Stimulated activated naive CD4-positive, alpha-beta T cell (primary cell): ENCODE measurements at regions not wholly inside any gene's neighbourhood (a gene's known extent, or its start where the extent isn't known, plus 50 kb on each side); places are given as distances from the start of the nearest gene placed in this dataset.

Experiments
- DNase-seq, 6 experiments: peaks; one replicate each; lab custom pipeline; 2025; lab: John Stamatoyannopoulos, UW

GRCh38 chr3:21140785-21141184 is 610.2 kb downstream of the ZNF385D start:
- DNase-seq, result no peak

- DNase-seq, result no peak
Measured at GRCh38 chr3:21138085-21138484, 612.9 kb downstream of the ZNF385D start.

DNA sequence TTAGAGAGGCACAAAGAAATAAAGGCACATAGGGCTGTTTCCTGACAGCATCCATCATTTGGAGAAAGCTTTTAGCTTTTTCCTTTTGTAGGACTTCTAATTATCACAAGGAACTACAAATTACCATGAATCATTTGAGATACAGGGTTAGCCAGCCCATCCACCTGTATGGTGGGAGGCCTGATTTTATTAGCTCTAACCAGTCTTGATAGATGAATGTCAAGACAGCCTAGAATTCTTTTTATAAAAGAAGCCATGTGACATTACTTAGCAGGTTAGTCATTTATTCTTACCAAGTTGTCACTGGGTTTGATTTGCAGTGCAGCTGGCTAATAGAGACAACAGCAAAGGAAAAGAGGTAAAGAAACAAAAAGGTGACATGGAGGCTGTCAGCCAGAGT is 618.1 kb downstream of the ZNF385D start:
- DNase-seq, result no peak

GRCh38 chr3:21120826-21121225 is 630.2 kb downstream of the ZNF385D start:
- DNase-seq, result no peak

DNA sequence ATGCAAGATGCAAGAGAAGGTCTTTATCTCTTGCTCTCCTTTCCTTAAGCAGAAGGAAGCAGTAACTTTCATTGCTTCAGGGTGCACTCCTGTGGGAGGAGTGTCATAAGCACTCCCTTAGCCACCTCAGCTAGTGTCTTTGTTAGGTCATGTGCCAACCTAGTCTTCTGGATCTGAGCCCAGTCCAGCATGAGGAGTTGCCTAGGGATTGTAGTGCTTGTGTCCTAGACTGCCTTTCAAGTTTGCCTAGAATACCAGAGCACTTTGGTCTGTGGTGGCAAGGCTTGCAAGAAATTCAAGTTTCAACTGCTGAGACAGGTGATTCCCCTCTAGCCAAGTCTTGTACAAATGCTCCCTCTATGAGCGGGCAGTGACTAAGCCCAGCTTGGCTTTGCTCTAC is 633.6 kb downstream of the ZNF385D start:
- DNase-seq, result no peak

DNA sequence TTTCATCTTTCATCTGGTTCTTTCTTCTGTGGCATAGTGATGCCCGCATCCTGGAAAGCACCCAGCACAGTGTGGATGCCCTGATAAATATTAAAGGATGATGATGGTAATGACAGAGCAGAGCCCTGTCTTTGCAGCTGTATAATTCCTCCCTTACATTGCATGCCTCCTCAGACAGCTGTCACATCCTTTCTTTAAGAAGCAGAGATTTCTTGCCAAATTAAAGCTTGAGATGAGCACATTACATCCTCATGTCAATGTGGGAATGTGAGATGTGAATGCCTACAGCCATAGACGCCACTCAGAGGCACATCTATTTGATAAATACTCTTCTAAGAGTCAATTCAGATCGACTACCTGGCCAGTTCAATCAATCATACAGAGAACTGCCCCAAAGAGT is 642.0 kb downstream of the ZNF385D start:
- no peak for DNase-seq

DNA sequence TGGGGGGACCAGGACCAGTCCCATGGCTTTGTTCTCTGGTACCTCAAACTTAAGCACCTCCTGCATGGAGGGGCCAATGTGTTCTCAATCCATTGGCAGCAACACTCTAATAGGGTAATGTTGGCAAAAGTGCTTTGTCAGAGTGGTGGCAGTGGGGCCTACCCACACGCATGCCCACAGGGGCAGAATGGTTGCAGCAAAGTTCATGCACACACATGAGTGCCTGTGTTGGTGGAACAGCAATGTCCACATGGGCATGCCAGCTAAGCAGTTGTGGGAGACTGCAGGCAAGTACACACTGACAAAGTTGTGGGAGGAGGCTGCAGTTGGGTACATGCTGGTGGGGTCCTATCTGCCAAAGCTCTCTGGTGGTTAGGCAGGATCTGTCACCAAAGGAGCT is 645.2 kb downstream of the ZNF385D start:
- no peak for DNase-seq

DNA sequence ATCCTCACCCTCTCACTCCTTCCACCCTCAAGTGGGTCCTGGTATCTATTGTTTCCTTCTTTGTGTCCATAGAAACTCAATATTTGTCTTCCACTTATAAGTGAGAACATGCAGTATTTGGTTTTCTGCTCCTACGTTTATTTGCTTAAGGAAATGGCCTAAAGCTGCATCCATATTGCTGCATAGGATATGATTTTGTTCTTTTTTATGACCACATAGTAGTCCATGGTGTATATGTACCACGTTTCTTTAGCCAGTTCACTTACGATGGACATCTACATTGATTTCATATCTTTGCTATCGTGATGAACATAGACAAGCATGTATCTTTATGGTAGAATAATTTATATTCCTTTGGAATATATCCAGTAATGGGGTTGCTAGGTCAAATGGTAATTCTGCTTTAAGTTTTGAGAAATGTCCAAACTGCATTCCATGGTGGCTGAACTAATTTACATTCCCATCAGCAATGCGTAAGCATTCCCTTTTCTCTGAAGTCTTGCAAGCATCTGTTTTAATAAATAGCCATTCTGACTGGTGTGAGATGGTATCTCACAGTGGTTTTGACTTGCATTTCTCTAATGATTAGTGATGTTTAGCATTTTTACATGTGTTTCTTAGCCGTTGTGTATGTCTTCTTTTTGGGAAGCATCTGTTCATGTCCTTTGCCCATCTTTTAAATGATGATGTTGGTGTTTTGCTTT is 650.2 kb downstream of the ZNF385D start:
- DNase-seq, result no peak

DNA sequence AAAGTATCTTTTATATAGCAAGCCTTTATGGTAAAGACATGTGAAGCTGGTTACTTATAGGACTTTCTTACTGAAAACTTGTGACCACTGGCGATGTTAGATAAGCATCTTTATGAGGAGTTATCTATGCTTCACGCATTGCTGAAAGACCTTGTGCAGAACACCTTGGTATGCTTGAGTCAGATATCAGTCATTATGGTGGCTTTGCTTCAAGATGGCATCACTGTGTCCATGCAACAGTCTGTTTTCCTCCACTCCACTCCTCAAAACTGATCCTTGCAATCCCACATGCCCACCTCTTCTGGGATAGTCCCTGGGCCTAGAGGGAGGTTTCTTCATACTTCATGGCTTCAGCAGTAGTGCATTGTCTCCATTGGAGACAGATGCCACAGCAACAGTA is 656.3 kb downstream of the ZNF385D start:
- DNase-seq, result no peak

DNA sequence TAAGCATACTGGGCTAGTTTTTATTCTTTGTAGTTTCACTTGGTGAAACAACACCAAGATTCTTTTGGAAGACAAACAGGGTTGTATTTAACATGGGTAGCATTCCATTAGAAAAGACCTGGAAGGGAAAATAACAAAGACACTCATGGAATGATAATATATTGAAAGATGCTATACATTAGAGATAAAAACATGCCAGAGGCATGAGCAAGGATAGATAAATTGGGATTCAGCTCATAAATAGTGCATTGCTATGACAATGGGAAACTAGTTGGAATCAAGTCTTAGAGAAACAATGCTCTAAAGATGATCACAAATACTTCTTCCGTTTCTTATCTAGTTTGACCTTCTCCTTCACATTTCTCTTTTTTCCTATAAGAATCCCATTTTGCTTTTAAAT is 677.4 kb downstream of the ZNF385D start:
- no peak for DNase-seq

GRCh38 chr3:21067031-21067813 is 683.8 kb downstream of the ZNF385D start:
- DNase-seq, result no peak

DNA sequence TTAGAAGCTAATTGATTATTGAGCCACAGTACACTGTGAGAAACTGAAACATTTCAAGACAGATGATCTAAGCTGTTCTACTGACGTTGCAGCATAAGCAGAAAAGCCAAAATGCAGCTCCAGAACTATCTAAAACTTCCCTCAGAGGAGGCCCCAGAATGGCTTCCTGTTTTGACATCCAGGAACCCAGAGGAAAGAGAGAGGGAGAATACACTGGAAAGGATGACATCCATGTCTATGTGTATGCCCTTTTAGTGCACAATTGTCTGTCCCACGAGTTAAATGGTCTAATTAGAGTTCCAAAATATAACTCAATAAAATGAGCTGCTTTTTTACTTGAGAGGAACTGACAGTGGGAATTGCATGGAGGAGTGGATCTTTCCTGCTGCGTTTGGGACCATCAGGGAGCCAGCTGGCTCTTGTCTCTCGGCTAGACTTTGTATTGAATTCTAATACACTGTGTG is 688.1 kb downstream of the ZNF385D start:
- DNase-seq, result no peak

DNA sequence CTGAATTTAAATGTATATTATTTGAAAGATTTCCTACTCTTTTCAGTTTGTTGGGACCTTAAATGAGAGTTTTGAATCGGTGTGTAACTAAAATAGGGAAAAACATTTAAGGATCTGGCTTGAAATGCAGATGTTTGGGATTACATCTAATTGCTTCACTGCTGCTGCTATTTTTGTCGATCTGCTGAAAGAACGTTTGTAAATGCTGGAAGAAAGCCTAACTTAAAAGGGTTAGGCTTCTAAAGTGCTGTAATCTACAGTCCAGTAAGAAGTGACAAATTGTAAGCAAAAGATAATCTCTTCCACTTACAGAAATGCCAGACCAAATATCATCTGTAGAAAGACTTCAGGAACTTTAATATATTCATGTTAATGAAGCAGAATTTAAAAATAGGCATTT is 691.6 kb downstream of the ZNF385D start:
- no peak for DNase-seq

- no peak for DNase-seq
Measured at GRCh38 chr3:21056293-21056692, 694.7 kb downstream of the ZNF385D start.

DNA sequence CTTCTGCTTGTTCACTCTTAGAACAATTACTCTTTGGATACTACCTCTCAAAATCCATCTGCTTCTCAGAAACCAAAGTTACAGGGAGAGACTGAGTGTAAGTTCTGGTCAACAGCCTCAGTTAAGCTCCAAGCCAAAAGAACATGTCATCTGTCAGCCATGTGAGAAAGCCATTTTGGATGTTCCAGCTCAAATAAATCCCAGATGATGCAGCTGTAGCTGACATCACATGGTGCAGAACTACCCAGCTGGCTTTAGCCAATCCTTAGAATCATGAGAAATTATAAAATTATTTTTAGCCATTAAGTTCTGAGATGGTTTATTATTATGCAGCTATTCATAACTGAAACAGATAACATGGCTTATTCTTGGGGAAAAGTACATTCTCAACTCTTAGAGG is 696.0 kb downstream of the ZNF385D start:
- DNase-seq, result no peak

GRCh38 chr3:21054064-21054463 is 696.9 kb downstream of the ZNF385D start:
- DNase-seq, result no peak

- no peak for DNase-seq
Measured at GRCh38 chr3:21049334-21050062, 701.5 kb downstream of the ZNF385D start.

- no peak for DNase-seq
Measured at GRCh38 chr3:21043139-21043538, 707.9 kb downstream of the ZNF385D start.

DNA sequence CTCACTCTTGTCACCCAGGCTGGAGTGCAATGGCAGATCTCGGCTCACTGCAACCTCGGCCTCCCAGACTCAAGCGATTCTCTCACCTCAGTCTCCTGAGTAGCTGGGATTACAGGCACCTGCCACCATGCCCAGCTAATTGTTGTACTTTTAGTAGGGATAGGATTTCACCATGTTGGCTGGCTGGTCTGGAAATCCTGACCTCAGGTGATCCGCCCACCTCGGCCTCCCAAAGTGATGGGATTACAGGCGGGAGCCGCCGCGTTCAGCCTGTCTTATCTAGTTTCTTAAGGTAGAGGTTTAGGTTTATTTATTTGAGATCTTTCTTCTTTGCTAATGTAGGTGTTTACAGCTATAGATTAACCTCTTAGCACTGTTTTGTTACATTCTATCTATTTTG is 708.8 kb downstream of the ZNF385D start:
- DNase-seq, result no peak

- DNase-seq, result no peak
Measured at GRCh38 chr3:21041621-21042020, 709.4 kb downstream of the ZNF385D start.

DNA sequence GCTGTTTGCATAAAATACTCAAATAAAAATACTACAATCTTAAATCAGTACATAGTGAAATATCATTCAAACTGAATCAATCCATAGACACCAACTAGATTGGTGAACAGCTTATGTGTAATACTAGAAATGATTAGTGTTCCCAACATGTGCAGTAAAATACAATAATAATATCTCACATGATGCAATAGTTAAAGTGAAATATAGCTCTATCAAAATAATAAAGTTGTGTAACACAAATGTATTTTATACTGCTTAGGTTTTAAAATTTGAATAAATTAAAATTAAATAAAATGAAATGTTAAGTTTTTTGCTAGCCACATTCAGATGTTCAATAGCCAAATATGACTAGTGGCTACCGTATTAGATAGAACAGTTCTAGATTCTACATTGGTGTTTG is 714.1 kb downstream of the ZNF385D start:
- DNase-seq, result no peak

DNA sequence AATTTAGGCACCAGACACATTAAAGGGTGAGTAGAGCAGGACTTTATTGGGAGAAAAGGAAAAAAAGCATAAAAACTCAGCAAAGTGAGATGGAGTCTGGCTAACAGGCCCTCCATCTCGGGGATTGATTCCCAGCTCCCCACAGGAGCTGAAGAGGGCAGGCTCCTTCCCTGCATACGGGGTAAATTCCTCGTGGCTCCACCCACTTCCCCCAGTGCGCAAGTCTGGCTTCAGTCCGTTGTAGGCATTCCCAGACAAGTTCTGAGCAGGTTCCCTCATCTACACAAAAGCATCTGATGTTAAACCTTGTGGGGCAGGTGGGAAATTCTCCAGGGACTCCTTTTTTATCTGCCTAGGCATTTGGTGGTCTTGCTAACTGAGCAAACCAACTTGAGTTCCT is 722.6 kb downstream of the ZNF385D start:
- no peak for DNase-seq

DNA sequence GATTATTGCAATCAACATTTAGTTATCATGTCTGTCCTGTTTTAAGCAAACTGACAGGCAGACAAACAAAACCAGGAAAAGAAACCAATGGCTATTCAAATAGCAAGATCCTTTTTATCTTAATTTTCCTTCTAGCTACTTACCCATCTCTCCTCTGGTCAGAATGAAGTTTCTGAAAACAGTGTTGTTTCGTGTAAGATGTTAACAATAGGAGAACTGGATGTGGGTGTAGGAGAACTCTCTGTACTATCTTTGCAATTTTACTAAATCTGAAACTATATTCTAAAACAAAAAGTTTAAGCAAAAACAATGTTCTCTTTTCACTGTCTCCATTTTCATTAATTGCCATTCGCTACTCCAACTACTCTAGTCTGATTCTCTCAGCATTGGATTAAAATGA is 726.4 kb downstream of the ZNF385D start:
- no peak for DNase-seq
